GM19438 (cell line): ENCODE measurements at regions not wholly inside any gene's neighbourhood (a gene's known extent, or its start where the extent isn't known, plus 50 kb on each side); places are given as distances from the start of the nearest gene placed in this dataset.
"Not testable (repeated sequence)": the region's sequence is repeated elsewhere in the genome, so short reads cannot be mapped to it uniquely, and the experiment has no call there.

Experiments
- ATAC-seq: cut with Tn5 transposase; IDR thresholded peaks from one replicate; pipeline ENCODE4 v1.9.1; 2021; ENCODE audit warnings: low read depth; ENCODE audit not compliant: unreplicated experiment

DNA sequence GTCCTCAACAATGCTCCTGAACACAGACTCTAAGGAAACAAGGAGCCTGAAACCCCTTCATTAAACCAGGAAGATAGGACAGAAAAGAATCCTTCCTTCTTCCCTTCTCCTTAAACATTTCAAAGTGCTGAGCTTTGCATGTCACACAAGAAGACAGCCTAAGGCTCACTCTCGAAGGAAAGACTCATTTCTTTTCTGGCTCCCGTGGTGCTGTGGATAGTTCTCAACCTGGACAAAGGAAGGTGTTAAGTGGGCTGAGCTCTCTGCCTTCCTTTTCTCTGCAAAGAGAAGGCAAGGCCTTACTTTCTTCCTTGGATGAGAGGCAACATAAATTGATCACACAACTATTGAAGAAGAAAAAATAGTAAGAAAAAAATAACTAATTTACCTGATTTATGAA lies 452.4 kb upstream of the DDI1 start:
- no peak for ATAC-seq

GRCh38 chr11:103584720-103585119 lies 451.7 kb upstream of the DDI1 start:
- no peak for ATAC-seq

DNA sequence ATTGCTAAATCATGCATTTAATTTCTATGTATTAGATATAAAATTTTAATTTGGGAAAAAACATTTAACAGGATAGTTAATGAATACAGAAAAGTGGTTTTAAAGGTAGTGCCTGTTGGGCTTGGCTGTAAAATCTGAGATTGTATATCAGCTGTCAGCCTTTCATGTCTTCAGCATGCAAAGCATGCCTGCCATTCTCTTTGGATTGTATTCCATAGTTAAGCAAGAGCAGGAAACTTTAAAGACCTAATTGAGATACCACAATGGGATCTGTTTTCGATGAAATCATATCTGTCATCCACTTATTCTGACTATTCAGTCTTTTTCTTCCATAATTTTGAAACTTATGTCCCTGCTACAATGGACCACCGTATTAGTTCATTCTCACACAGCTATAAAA lies 451.0 kb upstream of the DDI1 start:
- no peak for ATAC-seq

GRCh38 chr11:103585911-103586310 lies 450.5 kb upstream of the DDI1 start:
- no peak for ATAC-seq

- ATAC-seq, result no peak
These were observed 449.7 kb upstream of the DDI1 start for GRCh38 chr11:103586756-103587155.

DNA sequence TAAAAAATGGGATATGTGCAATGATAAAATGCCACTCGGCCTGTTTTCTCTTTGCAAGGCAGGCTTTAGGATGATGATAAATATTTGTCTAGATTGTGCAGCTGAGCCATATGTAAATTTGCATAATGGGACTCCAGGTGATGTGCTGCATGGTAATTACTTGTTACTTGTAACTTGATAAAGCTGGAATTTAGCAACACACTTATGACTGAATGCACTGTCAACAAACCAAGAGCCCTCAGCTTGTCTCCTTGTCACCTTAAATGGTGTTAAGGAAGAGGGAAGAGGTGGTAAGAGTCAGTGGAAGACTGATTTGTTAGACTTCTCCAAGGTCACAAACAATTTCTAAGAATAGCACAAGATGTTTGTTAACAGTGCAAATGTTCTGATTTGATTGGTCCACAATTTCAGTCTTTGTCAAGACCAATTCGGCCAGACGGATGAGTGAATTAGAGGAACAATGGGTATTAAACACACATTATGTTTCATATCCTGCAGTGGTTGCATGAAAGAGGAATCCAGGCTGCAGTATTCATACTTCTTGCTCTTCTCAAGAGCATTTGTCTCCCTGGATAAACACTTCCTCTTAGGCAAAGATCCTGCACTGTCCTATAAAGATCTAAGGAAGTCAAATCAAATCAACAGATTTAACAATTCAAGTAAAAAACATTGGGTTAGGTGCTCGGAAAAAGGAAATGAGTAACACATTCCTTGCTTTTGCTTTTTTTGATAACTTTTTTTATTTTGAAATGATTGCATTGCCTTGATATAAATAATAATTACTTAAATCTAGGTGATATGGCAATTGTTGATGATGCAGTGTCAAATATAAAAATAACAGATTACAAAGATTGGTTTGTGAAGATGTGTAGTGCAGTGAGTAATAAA lies 448.3 kb upstream of the DDI1 start:
- ATAC-seq, result no peak

DNA sequence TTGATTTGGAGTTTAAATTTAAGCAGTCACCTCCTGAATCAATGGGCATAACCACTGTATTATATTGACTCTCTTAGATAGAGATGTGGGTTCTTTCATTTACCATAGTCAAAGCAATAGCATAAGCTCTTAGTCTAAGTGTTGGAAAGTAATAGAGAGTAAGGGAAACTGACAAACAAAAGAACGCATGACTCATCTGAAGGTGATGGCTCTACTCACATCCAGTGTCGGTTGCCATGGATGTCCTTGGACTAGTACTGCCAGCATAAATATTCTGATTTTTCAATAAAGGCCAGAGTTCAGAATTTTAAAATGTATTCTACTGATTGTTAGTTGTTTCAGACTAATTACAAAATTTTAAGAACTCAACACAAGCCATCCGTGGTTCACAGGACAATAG lies 444.9 kb upstream of the DDI1 start:
- no peak for ATAC-seq

GRCh38 chr11:103594283-103594682 lies 442.2 kb upstream of the DDI1 start:
- no peak for ATAC-seq

GRCh38 chr11:103596315-103596714 lies 440.1 kb upstream of the DDI1 start:
- no peak for ATAC-seq

GRCh38 chr11:103601225-103601846 lies 435.1 kb upstream of the DDI1 start:
- ATAC-seq, result peak; percentile 85

DNA sequence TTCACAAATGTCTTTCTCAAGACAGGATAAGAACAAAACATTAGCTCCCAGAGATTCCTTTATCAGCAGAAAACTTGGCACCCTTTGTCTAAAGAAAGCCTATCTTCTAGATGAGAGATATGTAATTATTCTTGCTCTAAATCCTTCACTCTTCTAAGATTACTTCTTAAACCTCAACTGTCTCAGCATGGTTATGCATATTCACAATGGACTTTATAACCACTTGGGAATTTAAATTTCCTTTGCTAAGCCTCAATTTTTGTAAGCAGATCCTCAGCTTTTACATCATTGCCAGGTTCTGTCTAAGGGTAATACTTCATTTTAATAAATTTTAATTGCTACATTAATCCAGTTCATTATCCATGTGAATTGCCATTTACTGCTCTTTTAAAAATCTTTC lies 433.6 kb upstream of the DDI1 start:
- no peak for ATAC-seq

DNA sequence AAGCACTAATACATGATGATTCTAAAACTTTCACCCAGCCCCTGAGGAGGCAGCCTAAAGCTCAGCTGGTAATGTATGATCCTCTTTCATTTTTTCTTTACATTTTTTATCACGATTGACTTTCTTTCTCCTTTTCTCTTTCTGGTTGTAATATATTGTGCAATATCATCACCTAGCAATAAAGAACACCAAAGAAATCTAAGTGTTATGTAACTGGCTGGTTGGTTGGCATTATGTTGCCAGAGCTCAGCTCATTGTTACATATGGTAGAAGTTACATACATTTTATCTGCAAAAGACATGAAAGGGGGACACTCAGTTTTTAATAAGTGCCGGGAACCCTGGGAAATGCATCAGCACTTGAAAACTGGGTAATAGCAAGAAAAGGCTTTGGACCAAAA lies 432.1 kb upstream of the DDI1 start:
- no peak for ATAC-seq

DNA sequence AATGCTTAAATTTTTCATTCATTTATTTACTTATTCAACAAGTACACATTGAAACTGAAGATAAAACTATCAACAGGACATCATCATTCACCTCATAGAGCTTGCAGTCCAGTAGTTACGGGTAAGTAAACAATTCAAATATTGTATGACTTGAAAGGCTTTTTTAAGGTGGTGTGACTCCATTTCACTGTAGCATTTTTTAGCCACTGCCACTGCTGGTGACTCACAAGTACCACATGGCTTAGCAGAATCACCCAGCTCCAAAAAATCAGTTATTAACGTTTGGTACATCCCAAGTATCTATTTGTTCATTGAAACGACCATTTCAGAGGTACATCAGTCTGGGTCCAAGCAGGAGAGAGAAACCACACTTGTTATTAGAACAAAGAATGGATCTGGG lies 427.9 kb upstream of the DDI1 start:
- ATAC-seq, result no peak

- no peak for ATAC-seq
These were observed 427.0 kb upstream of the DDI1 start for GRCh38 chr11:103609117-103610066.

DNA sequence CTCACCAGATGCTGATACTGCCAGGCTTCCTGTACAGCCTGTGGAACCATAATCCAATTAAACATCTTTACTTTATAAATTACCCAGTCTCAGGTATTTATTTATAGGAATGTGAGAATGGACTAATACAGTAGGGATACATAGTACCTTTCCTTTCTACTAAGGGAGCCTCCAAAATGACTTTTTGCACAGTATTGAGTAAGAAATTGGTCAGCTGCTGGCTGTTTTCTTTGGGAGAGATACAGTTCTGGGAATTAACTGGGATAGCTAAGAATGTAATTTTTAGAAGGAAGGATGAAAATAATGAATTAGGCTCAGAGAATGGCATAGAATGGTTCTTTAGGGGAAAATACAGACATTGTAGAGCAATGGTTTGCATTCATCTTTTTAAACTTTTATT lies 426.0 kb upstream of the DDI1 start:
- ATAC-seq, result no peak

- not testable (repeated sequence) for ATAC-seq
These were observed 424.7 kb upstream of the DDI1 start for GRCh38 chr11:103611526-103612260.

GRCh38 chr11:103612451-103612850 lies 424.0 kb upstream of the DDI1 start:
- not testable (repeated sequence) for ATAC-seq

DNA sequence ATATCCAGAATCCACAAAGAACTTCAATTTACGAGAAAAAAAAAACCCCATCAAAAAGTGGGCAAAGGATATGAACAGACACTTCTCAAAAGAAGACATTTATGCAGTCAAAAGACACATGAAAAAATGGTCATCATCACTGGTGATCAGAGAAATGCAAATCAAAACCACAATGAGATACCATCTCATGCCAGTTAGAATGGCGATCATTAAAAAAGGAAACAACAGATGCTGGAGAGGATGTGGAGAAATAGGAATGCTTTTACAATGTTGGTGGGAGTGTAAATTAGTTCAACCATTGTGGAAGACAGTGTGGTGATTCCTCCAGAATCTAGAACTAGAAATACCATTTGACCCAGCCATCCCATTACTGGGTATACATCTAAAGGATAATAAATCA lies 419.9 kb upstream of the DDI1 start:
- ATAC-seq, result not testable (repeated sequence)

GRCh38 chr11:103618528-103618927 lies 417.9 kb upstream of the DDI1 start:
- ATAC-seq, result no peak

DNA sequence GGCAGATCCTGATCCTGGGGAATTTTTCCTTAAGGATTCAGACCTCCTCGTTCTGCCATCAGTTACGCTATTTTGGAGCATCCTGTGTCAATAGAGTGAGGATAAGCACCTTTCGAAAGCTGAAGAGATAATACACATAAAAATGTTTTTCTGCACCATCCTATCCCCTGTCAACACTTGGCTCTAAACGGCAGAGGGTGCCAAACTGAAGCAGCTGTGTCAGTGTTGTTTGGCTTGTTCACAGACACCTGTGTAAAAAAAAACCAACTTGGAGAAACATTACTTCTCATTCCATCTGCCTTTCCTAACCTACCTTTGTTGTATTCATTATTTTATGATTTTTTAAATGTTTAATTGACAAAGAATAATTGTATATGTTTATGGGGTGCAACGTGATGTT lies 417.0 kb upstream of the DDI1 start:
- no peak for ATAC-seq
